ENCODE measurements at regions not wholly inside any gene's neighbourhood (a gene's known extent, or its start where the extent isn't known, plus 50 kb on each side); places are given as distances from the start of the nearest gene placed in this dataset.

DNA sequence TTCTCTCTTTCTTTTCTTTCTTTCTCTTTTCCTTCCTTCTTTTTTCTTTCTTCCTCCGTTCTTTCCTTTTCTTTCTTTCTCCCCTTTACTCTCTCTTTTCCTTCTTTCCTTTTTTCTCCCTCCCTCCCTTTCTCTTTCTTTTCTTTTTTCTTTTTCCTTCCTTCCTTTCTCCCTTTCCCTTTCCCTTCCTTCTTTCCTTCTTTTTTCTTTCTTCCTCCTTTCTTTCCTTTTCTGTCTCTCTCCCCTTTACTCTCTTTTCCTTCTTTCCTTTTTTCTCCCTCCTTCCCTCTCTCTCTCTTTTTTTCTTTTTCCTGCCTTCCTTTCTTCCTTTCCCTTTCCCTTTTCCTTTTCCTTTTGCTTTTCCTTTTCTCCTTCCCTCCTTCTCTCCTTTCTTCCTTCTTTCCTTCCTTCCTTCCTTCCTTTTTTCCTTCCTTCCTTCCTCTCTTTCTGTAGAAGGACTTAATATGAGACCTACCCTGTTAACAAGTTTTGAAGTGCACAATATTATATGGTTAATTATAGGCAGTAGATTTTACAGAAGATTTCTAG is 142.7 kb upstream of the CD180 start:
- no peak for TF ChIP-seq POLR2AphosphoS5 (IDR thresholded peaks at IDR 0.05; ENCODE audit: insufficient read depth in 1 of 2, low read depth in 1 of 2)
- TF ChIP-seq, protein P1, sequence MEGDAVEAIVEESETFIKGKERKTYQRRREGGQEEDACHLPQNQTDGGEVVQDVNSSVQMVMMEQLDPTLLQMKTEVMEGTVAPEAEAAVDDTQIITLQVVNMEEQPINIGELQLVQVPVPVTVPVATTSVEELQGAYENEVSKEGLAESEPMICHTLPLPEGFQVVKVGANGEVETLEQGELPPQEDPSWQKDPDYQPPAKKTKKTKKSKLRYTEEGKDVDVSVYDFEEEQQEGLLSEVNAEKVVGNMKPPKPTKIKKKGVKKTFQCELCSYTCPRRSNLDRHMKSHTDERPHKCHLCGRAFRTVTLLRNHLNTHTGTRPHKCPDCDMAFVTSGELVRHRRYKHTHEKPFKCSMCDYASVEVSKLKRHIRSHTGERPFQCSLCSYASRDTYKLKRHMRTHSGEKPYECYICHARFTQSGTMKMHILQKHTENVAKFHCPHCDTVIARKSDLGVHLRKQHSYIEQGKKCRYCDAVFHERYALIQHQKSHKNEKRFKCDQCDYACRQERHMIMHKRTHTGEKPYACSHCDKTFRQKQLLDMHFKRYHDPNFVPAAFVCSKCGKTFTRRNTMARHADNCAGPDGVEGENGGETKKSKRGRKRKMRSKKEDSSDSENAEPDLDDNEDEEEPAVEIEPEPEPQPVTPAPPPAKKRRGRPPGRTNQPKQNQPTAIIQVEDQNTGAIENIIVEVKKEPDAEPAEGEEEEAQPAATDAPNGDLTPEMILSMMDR (IDR thresholded peaks at IDR 0.05) = no peak

All from vagina (tissue), 2 donors.